SK-N-SH treated with all-trans-retinoic acid at 6 μM for 48 hours (cell line): ENCODE measurements at regions not wholly inside any gene's neighbourhood (a gene's known extent, or its start where the extent isn't known, plus 50 kb on each side); places are given as distances from the start of the nearest gene placed in this dataset.

ENCODE experiments used
- ATAC-seq: fragments of 200-7000 bp; cut with Tn5 transposase; 3 replicates; pipeline ENCODE4 v1.9.1; 2020; ENCODE audit warnings: mild to moderate bottlenecking, moderate library complexity
- ARNTL ChIP-seq: fragments of 450-650 bp; formaldehyde crosslinking; IDR thresholded peaks from 2 replicates; pipeline ENCODE4 v1.5.0; 2020; ENCODE audit warnings: low read depth, mild to moderate bottlenecking, moderate library complexity, borderline replicate concordance
- BACH2 ChIP-seq: fragments of 250-450 bp; sonication (Bioruptor Pico); IDR thresholded peaks from 2 replicates; pipeline ENCODE4 v1.9.0; 2021; ENCODE audit warnings: mild to moderate bottlenecking, borderline replicate concordance
- GLIS3 ChIP-seq: fragments of 250-450 bp; sonication (Bioruptor Pico); IDR thresholded peaks from 2 replicates; pipeline ENCODE4 v1.5.0; 2020; ENCODE audit warnings: mild to moderate bottlenecking, moderate library complexity
- ISL1 ChIP-seq: fragments of 250-450 bp; sonication (Bioruptor Pico); IDR thresholded peaks from 2 replicates; pipeline ENCODE4 v2.1.2; 2022; ENCODE audit warnings: mild to moderate bottlenecking, moderate library complexity
- OSR1 ChIP-seq: fragments of 250-450 bp; sonication (Bioruptor Pico); IDR thresholded peaks from 2 replicates; pipeline ENCODE4 v1.8.0; 2022; ENCODE audit warnings: moderate library complexity, mild to moderate bottlenecking, inconsistent platforms
- PPARA ChIP-seq: fragments of 250-450 bp; sonication (Bioruptor Pico); IDR thresholded peaks from 2 replicates; pipeline ENCODE4 v1.5.0; 2020; ENCODE audit warnings: mild to moderate bottlenecking, borderline replicate concordance
- RARB ChIP-seq: fragments of 250-450 bp; sonication (Bioruptor Pico); IDR thresholded peaks from 2 replicates; pipeline ENCODE4 v1.8.0; 2021; ENCODE audit warnings: mild to moderate bottlenecking, moderate library complexity
- SNAI2 ChIP-seq: fragments of 250-450 bp; sonication (Bioruptor Pico); IDR thresholded peaks from 2 replicates; pipeline ENCODE4 v1.5.0; 2020; ENCODE audit warnings: mild to moderate bottlenecking, moderate library complexity
- TCF4 ChIP-seq: fragments of 250-450 bp; sonication (Bioruptor Pico); IDR thresholded peaks from 2 replicates; pipeline ENCODE4 v1.8.0; 2021; ENCODE audit warnings: mild to moderate bottlenecking, moderate library complexity, borderline replicate concordance
- TOX ChIP-seq: fragments of 250-450 bp; sonication (Bioruptor Pico); IDR thresholded peaks from 2 replicates; pipeline ENCODE4 v1.8.0; 2021; ENCODE audit warnings: mild to moderate bottlenecking, moderate library complexity, borderline replicate concordance
- ZC3H10 ChIP-seq: fragments of 250-450 bp; sonication (Bioruptor Pico); IDR thresholded peaks from 2 replicates; pipeline ENCODE4 v1.5.1; 2021; ENCODE audit warnings: mild to moderate bottlenecking, moderate library complexity
- ZFP3 ChIP-seq: fragments of 250-450 bp; sonication (Bioruptor Pico); IDR thresholded peaks from 2 replicates; pipeline ENCODE4 v1.5.0; 2020; ENCODE audit warnings: mild to moderate bottlenecking, moderate library complexity
- ZFP30 ChIP-seq: fragments of 450-650 bp; formaldehyde crosslinking; IDR thresholded peaks from 2 replicates; pipeline ENCODE4 v1.5.0; 2022; ENCODE audit warnings: mild to moderate bottlenecking, moderate library complexity
- ZNF565 ChIP-seq: fragments of 450-650 bp; formaldehyde crosslinking; conservative IDR thresholded peaks from 2 replicates; pipeline ENCODE4 v1.5.0; 2020; ENCODE audit warnings: low read depth, mild to moderate bottlenecking, moderate library complexity
- ZNF70 ChIP-seq: fragments of 450-650 bp; formaldehyde crosslinking; IDR thresholded peaks from 2 replicates; pipeline ENCODE4 v1.5.0; 2020; ENCODE audit warnings: mild to moderate bottlenecking, moderate library complexity
- ZNF8 ChIP-seq: fragments of 450-650 bp; formaldehyde crosslinking; IDR thresholded peaks from 2 replicates; pipeline ENCODE4 v1.5.0; 2020; ENCODE audit warnings: mild to moderate bottlenecking, moderate library complexity
- TF ChIP-seq, protein P1 (sequence below): fragments of 250-450 bp; sonication (Bioruptor Pico); IDR thresholded peaks from 2 replicates; pipeline ENCODE4 v1.8.0; 2020; ENCODE audit warnings: mild to moderate bottlenecking, moderate library complexity, borderline replicate concordance
- TF ChIP-seq, protein P2 (sequence below): fragments of 250-450 bp; sonication (Bioruptor Pico); IDR thresholded peaks from 2 replicates; pipeline ENCODE4 v1.8.0; 2021; ENCODE audit warnings: low read depth, mild to moderate bottlenecking, moderate library complexity, borderline replicate concordance
- TF ChIP-seq, protein P3 (sequence below): fragments of 250-450 bp; sonication (Bioruptor Pico); IDR thresholded peaks from 2 replicates; pipeline ENCODE4 v1.5.0; 2020; ENCODE audit warnings: mild to moderate bottlenecking, moderate library complexity
- TF ChIP-seq, protein P4 (sequence below): fragments of 250-450 bp; sonication (Bioruptor Pico); IDR thresholded peaks from 2 replicates; pipeline ENCODE4 v1.5.1; 2020; ENCODE audit warnings: low read depth, mild to moderate bottlenecking, moderate library complexity
- TF ChIP-seq, protein P5 (sequence below): fragments of 250-450 bp; sonication (Bioruptor Pico); IDR thresholded peaks from 2 replicates; pipeline ENCODE4 v1.5.1; 2021; ENCODE audit warnings: mild to moderate bottlenecking, moderate library complexity

DNA sequence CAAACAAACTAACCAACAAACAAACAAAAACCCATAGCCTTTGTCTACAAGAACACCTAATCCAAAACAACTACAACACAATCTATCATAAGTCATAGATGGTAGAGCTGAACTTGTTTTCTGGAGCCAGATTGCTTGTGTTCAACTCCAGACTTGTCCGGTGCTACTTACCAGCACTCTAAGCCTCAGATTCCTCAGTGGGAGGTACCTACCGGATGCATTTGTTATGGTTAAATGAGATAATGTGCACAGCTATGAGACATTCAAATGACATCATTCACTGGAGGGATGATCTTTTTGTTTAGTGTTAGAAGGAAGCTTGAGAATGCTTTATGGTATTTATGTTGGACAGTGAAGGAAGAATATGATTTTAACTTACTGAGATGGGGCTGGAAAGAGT lies 592.9 kb upstream of the C9orf72 start:
- TF ChIP-seq, protein P1, sequence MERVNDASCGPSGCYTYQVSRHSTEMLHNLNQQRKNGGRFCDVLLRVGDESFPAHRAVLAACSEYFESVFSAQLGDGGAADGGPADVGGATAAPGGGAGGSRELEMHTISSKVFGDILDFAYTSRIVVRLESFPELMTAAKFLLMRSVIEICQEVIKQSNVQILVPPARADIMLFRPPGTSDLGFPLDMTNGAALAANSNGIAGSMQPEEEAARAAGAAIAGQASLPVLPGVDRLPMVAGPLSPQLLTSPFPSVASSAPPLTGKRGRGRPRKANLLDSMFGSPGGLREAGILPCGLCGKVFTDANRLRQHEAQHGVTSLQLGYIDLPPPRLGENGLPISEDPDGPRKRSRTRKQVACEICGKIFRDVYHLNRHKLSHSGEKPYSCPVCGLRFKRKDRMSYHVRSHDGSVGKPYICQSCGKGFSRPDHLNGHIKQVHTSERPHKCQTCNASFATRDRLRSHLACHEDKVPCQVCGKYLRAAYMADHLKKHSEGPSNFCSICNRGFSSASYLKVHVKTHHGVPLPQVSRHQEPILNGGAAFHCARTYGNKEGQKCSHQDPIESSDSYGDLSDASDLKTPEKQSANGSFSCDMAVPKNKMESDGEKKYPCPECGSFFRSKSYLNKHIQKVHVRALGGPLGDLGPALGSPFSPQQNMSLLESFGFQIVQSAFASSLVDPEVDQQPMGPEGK (CRISPR knock-in tag) = no peak
- TF ChIP-seq ZNF8 (CRISPR knock-in tag) (no peak), ARNTL (CRISPR knock-in tag) (no peak), ZNF70 (CRISPR knock-in tag) (no peak), TOX (CRISPR knock-in tag) (no peak), TCF4 (CRISPR knock-in tag) (no peak), GLIS3 (CRISPR knock-in tag) (no peak), PPARA (CRISPR knock-in tag) (no peak), BACH2 (no peak), ZC3H10 (CRISPR knock-in tag) (no peak), RARB (CRISPR knock-in tag) (no peak), ISL1 (CRISPR knock-in tag) (no peak), SNAI2 (CRISPR knock-in tag) (no peak), ZFP3 (CRISPR knock-in tag) (no peak)
- TF ChIP-seq, protein P2, sequence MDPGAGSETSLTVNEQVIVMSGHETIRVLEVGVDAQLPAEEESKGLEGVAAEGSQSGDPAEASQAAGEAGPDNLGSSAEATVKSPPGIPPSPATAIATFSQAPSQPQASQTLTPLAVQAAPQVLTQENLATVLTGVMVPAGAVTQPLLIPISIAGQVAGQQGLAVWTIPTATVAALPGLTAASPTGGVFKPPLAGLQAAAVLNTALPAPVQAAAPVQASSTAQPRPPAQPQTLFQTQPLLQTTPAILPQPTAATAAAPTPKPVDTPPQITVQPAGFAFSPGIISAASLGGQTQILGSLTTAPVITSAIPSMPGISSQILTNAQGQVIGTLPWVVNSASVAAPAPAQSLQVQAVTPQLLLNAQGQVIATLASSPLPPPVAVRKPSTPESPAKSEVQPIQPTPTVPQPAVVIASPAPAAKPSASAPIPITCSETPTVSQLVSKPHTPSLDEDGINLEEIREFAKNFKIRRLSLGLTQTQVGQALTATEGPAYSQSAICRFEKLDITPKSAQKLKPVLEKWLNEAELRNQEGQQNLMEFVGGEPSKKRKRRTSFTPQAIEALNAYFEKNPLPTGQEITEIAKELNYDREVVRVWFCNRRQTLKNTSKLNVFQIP (CRISPR knock-in tag) = no peak
- TF ChIP-seq, protein P3, sequence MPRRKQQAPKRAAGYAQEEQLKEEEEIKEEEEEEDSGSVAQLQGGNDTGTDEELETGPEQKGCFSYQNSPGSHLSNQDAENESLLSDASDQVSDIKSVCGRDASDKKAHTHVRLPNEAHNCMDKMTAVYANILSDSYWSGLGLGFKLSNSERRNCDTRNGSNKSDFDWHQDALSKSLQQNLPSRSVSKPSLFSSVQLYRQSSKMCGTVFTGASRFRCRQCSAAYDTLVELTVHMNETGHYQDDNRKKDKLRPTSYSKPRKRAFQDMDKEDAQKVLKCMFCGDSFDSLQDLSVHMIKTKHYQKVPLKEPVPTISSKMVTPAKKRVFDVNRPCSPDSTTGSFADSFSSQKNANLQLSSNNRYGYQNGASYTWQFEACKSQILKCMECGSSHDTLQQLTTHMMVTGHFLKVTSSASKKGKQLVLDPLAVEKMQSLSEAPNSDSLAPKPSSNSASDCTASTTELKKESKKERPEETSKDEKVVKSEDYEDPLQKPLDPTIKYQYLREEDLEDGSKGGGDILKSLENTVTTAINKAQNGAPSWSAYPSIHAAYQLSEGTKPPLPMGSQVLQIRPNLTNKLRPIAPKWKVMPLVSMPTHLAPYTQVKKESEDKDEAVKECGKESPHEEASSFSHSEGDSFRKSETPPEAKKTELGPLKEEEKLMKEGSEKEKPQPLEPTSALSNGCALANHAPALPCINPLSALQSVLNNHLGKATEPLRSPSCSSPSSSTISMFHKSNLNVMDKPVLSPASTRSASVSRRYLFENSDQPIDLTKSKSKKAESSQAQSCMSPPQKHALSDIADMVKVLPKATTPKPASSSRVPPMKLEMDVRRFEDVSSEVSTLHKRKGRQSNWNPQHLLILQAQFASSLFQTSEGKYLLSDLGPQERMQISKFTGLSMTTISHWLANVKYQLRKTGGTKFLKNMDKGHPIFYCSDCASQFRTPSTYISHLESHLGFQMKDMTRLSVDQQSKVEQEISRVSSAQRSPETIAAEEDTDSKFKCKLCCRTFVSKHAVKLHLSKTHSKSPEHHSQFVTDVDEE (CRISPR knock-in tag) = no peak
- TF ChIP-seq, protein P4, sequence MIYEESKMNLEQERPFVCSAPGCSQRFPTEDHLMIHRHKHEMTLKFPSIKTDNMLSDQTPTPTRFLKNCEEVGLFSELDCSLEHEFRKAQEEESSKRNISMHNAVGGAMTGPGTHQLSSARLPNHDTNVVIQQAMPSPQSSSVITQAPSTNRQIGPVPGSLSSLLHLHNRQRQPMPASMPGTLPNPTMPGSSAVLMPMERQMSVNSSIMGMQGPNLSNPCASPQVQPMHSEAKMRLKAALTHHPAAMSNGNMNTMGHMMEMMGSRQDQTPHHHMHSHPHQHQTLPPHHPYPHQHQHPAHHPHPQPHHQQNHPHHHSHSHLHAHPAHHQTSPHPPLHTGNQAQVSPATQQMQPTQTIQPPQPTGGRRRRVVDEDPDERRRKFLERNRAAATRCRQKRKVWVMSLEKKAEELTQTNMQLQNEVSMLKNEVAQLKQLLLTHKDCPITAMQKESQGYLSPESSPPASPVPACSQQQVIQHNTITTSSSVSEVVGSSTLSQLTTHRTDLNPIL (CRISPR knock-in tag) = no peak
- no peak for ATAC-seq

DNA sequence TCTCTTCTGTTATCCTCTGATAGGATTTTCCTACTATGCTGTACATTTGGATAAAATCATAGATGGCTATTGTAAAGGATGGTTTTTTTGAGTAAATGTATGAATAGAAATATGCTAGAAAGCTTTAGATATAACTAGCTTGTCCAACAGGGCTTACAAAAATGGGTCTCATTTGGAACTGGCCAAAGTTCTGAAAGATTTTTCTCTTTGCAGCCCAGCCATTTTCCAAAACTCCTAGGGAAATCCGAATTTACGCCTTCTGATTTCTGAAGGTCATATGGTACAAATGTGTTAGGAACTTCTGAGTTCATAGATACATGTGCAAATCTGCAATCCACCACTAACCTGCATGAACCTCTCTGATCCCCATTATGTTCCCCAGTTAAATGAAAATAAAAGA lies 603.9 kb upstream of the C9orf72 start:
- TF ChIP-seq ZFP3 (CRISPR knock-in tag) (no peak), ZC3H10 (CRISPR knock-in tag) (no peak), ISL1 (CRISPR knock-in tag) (no peak), ZFP30 (CRISPR knock-in tag) (no peak), OSR1 (no peak), ZNF565 (CRISPR knock-in tag) (no peak), TCF4 (CRISPR knock-in tag) (no peak), RARB (CRISPR knock-in tag) (no peak)
- TF ChIP-seq, protein P3 (CRISPR knock-in tag) = no peak
- TF ChIP-seq, protein P1 (CRISPR knock-in tag) = no peak
- TF ChIP-seq, protein P5, sequence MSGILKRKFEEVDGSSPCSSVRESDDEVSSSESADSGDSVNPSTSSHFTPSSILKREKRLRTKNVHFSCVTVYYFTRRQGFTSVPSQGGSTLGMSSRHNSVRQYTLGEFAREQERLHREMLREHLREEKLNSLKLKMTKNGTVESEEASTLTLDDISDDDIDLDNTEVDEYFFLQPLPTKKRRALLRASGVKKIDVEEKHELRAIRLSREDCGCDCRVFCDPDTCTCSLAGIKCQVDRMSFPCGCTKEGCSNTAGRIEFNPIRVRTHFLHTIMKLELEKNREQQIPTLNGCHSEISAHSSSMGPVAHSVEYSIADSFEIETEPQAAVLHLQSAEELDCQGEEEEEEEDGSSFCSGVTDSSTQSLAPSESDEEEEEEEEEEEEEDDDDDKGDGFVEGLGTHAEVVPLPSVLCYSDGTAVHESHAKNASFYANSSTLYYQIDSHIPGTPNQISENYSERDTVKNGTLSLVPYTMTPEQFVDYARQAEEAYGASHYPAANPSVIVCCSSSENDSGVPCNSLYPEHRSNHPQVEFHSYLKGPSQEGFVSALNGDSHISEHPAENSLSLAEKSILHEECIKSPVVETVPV (CRISPR knock-in tag) = no peak
- TF ChIP-seq, all 23 proteins: peak for 0
- no peak for ATAC-seq
